ENCODE measurements at regions not wholly inside any gene's neighbourhood (a gene's known extent, or its start where the extent isn't known, plus 50 kb on each side); places are given as distances from the start of the nearest gene placed in this dataset.

GRCh38 chr2:16244153-16244965 is 304.0 kb downstream of the MYCN start:
- no peak overlapping the region for H3K4me2 ChIP-seq (ENCODE audit: insufficient read depth in 1 of 2, low read depth in 2 of 2, low read length in 2 of 2)
- no peak overlapping the region for H3K18ac ChIP-seq (ENCODE audit: extremely low read depth, low read length)
- H3K14ac ChIP-seq (ENCODE audit: insufficient read length), result no peak overlapping the region
- no peaks in the 10 kb centered on the region for H3K36me3 ChIP-seq (ENCODE audit: control insufficient read depth in 2 of 4, insufficient read depth in 4 of 4, low read length in 3 of 4)
- H2BK5ac ChIP-seq (ENCODE audit: low read depth, low read length), result no peak overlapping the region
- no peaks in the 10 kb centered on the region for H3K79me2 ChIP-seq (ENCODE audit: control insufficient read depth in 1 of 2, insufficient read depth in 2 of 2, low read length in 2 of 2)
- H4K20me1 ChIP-seq (replicated peaks in 1 of 2; ENCODE audit: control insufficient read depth in 1 of 2, insufficient read depth in 2 of 2, low read length in 2 of 2), result no peaks in the 10 kb centered on the region
- no peaks in the 10 kb centered on the region for H3K79me1 ChIP-seq (ENCODE audit: low read depth, low read length)
- peak in 1 of 2 experiments; percentile 23 for DNase-seq (ENCODE audit: low read depth in 1 of 2, low spot score in 2 of 2)
- H3K9ac ChIP-seq (replicated peaks in 1 of 4; ENCODE audit: extremely low read depth in 1 of 4, low read depth in 3 of 4, low read length in 3 of 4), result no peak overlapping the region
- no peak overlapping the region for H2BK12ac ChIP-seq (ENCODE audit: low read depth, low read length)
- no peak overlapping the region for H4K8ac ChIP-seq (ENCODE audit: extremely low read depth, insufficient read depth, low read length)
- H3K23me2 ChIP-seq (ENCODE audit: low read depth, low read length), result no peaks in the 10 kb centered on the region
- H3K4me1 ChIP-seq (replicated peaks in 1 of 4; ENCODE audit: control insufficient read depth in 3 of 4, insufficient read depth in 4 of 4, low read length in 3 of 4), result peaks cover 0 to 8% (median 3%) of the 10 kb centered on the region in 4 experiments; a peak in 5 of 7 replicates
- no peak overlapping the region for H3K4ac ChIP-seq (replicated peaks; ENCODE audit: insufficient read length, low read depth, low read length)
- FAIRE-seq, result no peak
- no peaks in the 10 kb centered on the region for H3K27me3 ChIP-seq (replicated peaks in 1 of 4; ENCODE audit: control insufficient read depth in 3 of 4, extremely low read depth in 1 of 4, insufficient read depth in 3 of 4, low read length in 3 of 4)
- no peak overlapping the region for H2AK5ac ChIP-seq (ENCODE audit: low read depth, low read length)
- H2BK120ac ChIP-seq (replicated peaks; ENCODE audit: low read depth, low read length), result no peak overlapping the region
- no peaks in the 10 kb centered on the region for H3K9me3 ChIP-seq (ENCODE audit: insufficient read depth in 2 of 2, low read depth in 1 of 2, low read length in 1 of 2)
- no peak overlapping the region for H2BK20ac ChIP-seq (ENCODE audit: low read length)
- no peak overlapping the region for H4K5ac ChIP-seq (ENCODE audit: insufficient read length, low read depth, low read length)
- H3K56ac ChIP-seq (replicated peaks; ENCODE audit: insufficient read length, low read depth, low read length), result no peak overlapping the region
- WGBS, 2 experiments (ENCODE audit: extremely low coverage in 1 of 2, insufficient coverage in 1 of 2, insufficient read length in 1 of 2, insufficient replicate concordance in 2 of 2, low coverage in 1 of 2, low lambda C conversion rate in 2 of 2, missing lambda C conversion rate in 1 of 2), result 85% methylated on average over 6 of the region's 6 CpGs; no CpG with 5 or more reads in 1 of the 2 experiments
- H2BK15ac ChIP-seq (ENCODE audit: low read length), result peak overlapping the region; percentile 53; the same call in 1 of the 2 replicates
- H3K27ac ChIP-seq (ENCODE audit: low read depth, low read length), result no peak overlapping the region
- CTCF ChIA-PET (ENCODE audit: partially characterized antibody), result interaction anchor here (1.1 kb wide), 1 partner anchor 26 kb away, joined by 4 read pairs; no protein-coding TSS in a partner anchor
- no peak overlapping the region for H3K4me3 ChIP-seq (ENCODE audit: extremely low read depth in 1 of 4, insufficient read depth in 2 of 4, low read depth in 3 of 4, low read length in 4 of 4)
- no peak overlapping the region for H3K23ac ChIP-seq (ENCODE audit: insufficient read length)
- no peak overlapping the region for H4K91ac ChIP-seq (replicated peaks; ENCODE audit: insufficient read length, low read length)
- TF ChIP-seq CEBPB (IDR thresholded peaks at IDR 0.05; ENCODE audit: low read depth, low read length), result no peak
- TF ChIP-seq PHF8 (conservative IDR thresholded peaks at IDR 0.05; ENCODE audit: low read depth, low read length), result no peak
- TF ChIP-seq SIN3A (conservative IDR thresholded peaks at IDR 0.05 in 1 of 2, IDR thresholded peaks at IDR 0.05 in 1 of 2; ENCODE audit: low read depth in 1 of 2, low read length in 2 of 2), result no peak
- TF ChIP-seq ASH2L (IDR thresholded peaks at IDR 0.05; ENCODE audit: low read length), result no peak
- no peak for TF ChIP-seq SRF (IDR thresholded peaks at IDR 0.05; ENCODE audit: low read depth, low read length)
- no peak for TF ChIP-seq MAFK (IDR thresholded peaks at IDR 0.05; ENCODE audit: low read depth, low read length)
- no peak for TF ChIP-seq POU5F1 (IDR thresholded peaks at IDR 0.05; ENCODE audit: low read depth, low read length)
- no peak for TF ChIP-seq CBX8 (IDR thresholded peaks at IDR 0.05; ENCODE audit: borderline replicate concordance, low read depth, low read length)
- no peak for TF ChIP-seq BCL11A (IDR thresholded peaks at IDR 0.05; ENCODE audit: low read depth in 2 of 2, low read length in 2 of 2)
- no peak for TF ChIP-seq GTF2F1 (IDR thresholded peaks at IDR 0.05; ENCODE audit: borderline replicate concordance, low read depth, low read length)
- POLR2A ChIA-PET (ENCODE audit: partially characterized antibody), result no interaction called here
- no peak overlapping the region for H2AFZ ChIP-seq (ENCODE audit: low read length)

Data from H1 (cell line).